Islet of Langerhans (tissue), 1 donor: ENCODE measurements at regions not wholly inside any gene's neighbourhood (a gene's known extent, or its start where the extent isn't known, plus 50 kb on each side); places are given as distances from the start of the nearest gene placed in this dataset.
A peak's percentile ranks its signal among the peaks of the same experiment; 100 is the strongest.

Experiments used
- FAIRE-seq: peaks from one replicate; lab custom pipeline; 2011; peaks lifted over from hg19 to GRCh38; lab: Jason Lieb, UNC

GRCh38 chr15:70299931-70300869 is 202.5 kb upstream of the TLE3 start:
- no peak for FAIRE-seq

GRCh38 chr15:70297465-70298058 is 199.8 kb upstream of the TLE3 start:
- FAIRE-seq: peak; percentile 93

- no peak for FAIRE-seq
These were observed 197.1 kb upstream of the TLE3 start for GRCh38 chr15:70294731-70295305.

GRCh38 chr15:70293591-70294470 is 196.1 kb upstream of the TLE3 start:
- no peak for FAIRE-seq

- no peak for FAIRE-seq
These were observed 195.4 kb upstream of the TLE3 start for GRCh38 chr15:70293138-70293537.

GRCh38 chr15:70292076-70292760 is 194.5 kb upstream of the TLE3 start:
- no peak for FAIRE-seq

- FAIRE-seq: no peak
These were observed 193.8 kb upstream of the TLE3 start for GRCh38 chr15:70291305-70292075.

- no peak for FAIRE-seq
These were observed 193.0 kb upstream of the TLE3 start for GRCh38 chr15:70290708-70291107.

GRCh38 chr15:70289191-70289955 is 191.7 kb upstream of the TLE3 start:
- FAIRE-seq: no peak

- FAIRE-seq: no peak
These were observed 188.5 kb upstream of the TLE3 start for GRCh38 chr15:70286113-70286806.

- no peak for FAIRE-seq
These were observed 186.9 kb upstream of the TLE3 start for GRCh38 chr15:70284438-70285214.

- FAIRE-seq: no peak
These were observed 185.8 kb upstream of the TLE3 start for GRCh38 chr15:70283511-70283910.

GRCh38 chr15:70281811-70282307 is 184.1 kb upstream of the TLE3 start:
- FAIRE-seq: no peak

GRCh38 chr15:70281261-70281810 is 183.6 kb upstream of the TLE3 start:
- FAIRE-seq: no peak

GRCh38 chr15:70280781-70281180 is 183.1 kb upstream of the TLE3 start:
- FAIRE-seq: no peak

- FAIRE-seq: no peak
These were observed 181.4 kb upstream of the TLE3 start for GRCh38 chr15:70279096-70279495.

GRCh38 chr15:70278644-70279043 is 180.9 kb upstream of the TLE3 start:
- FAIRE-seq: no peak

- FAIRE-seq: no peak
These were observed 179.8 kb upstream of the TLE3 start for GRCh38 chr15:70277556-70277955.
